ENCODE measurements at regions not wholly inside any gene's neighbourhood (a gene's known extent, or its start where the extent isn't known, plus 50 kb on each side); places are given as distances from the start of the nearest gene placed in this dataset.
A peak's percentile ranks its signal among the peaks of the same experiment; 100 is the strongest.

GRCh38 chr4:100786481-100786880, 268.7 kb upstream of the EMCN start:
- FAIRE-seq: no peak
- intact Hi-C loops (cut with DNase I): no loop called here
- no peaks in the 10 kb centered on the region for H3K9me3 ChIP-seq
- TF ChIP-seq, protein P1, sequence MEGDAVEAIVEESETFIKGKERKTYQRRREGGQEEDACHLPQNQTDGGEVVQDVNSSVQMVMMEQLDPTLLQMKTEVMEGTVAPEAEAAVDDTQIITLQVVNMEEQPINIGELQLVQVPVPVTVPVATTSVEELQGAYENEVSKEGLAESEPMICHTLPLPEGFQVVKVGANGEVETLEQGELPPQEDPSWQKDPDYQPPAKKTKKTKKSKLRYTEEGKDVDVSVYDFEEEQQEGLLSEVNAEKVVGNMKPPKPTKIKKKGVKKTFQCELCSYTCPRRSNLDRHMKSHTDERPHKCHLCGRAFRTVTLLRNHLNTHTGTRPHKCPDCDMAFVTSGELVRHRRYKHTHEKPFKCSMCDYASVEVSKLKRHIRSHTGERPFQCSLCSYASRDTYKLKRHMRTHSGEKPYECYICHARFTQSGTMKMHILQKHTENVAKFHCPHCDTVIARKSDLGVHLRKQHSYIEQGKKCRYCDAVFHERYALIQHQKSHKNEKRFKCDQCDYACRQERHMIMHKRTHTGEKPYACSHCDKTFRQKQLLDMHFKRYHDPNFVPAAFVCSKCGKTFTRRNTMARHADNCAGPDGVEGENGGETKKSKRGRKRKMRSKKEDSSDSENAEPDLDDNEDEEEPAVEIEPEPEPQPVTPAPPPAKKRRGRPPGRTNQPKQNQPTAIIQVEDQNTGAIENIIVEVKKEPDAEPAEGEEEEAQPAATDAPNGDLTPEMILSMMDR (IDR thresholded peaks at IDR 0.05): no peak
- no peak overlapping the region for H3K27ac ChIP-seq
- H3K4me1 ChIP-seq: peaks cover 0 to 11% (median 0%) of the 10 kb centered on the region in 3 donors
- ATAC-seq: no peak
- WGBS, 2 donors: 83 to 92% methylated on average over 1 of the region's 1 CpG
- no peaks in the 10 kb centered on the region for H3K36me3 ChIP-seq
- DNase-seq: no peak
- H3K4me3 ChIP-seq: no peak overlapping the region
- no peaks in the 10 kb centered on the region for H3K27me3 ChIP-seq

GRCh38 chr4:100782356-100782755, 264.5 kb upstream of the EMCN start:
- DNase-seq (no peak), ATAC-seq (no peak), FAIRE-seq (no peak)
- TF ChIP-seq, protein P1 (IDR thresholded peaks at IDR 0.05): no peak
- WGBS, 2 donors: 45 to 48% methylated on average over 5 of the region's 5 CpGs
- Histone ChIP-seq H3K4me3 (no peak overlapping the region), H3K27me3 (no peaks in the 10 kb centered on the region), H3K27ac (no peak overlapping the region), H3K9me3 (no peaks in the 10 kb centered on the region), H3K36me3 (no peaks in the 10 kb centered on the region), H3K4me1 (peaks cover 0 to under 1% (median 0%) of the 10 kb centered on the region in 3 donors)
- intact Hi-C loops (cut with DNase I): no loop called here

DNA sequence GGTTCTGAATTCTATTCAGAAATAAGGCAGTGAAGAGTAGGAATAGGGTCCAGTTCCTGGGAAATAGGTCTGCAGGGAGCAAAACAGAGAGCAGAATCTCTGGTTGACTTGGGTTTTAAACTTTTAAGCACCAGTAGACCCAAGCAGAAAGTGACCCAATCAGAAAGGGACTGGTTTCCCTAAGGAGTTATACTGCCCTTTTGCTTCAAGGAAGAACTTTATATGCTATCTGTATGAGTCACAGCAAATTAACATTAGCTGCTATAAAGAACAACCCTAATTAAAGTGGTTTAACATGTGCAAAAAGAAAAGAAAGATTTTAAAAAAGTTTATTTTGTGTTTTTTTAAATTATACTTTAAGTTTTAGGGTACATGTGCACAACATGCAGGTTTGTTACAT, 263.6 kb upstream of the EMCN start:
- intact Hi-C loops (cut with DNase I): no loop called here

GRCh38 chr4:100780126-100780525, 262.3 kb upstream of the EMCN start:
- intact Hi-C loops (cut with DNase I): no loop called here
- FAIRE-seq: no peak

More for the DNA sequence above, 263.6 kb upstream of the EMCN start:
- TF ChIP-seq, protein P1 (IDR thresholded peaks at IDR 0.05): no peak
- FAIRE-seq (no peak), ATAC-seq (no peak), DNase-seq (no peak)
- Histone ChIP-seq H3K27me3 (no peaks in the 10 kb centered on the region), H3K9me3 (no peaks in the 10 kb centered on the region), H3K4me1 (no peaks in the 10 kb centered on the region), H3K27ac (no peak overlapping the region), H3K36me3 (no peaks in the 10 kb centered on the region), H3K4me3 (no peak overlapping the region)

GRCh38 chr4:100778431-100778830, 260.6 kb upstream of the EMCN start:
- Histone ChIP-seq H3K36me3 (no peaks in the 10 kb centered on the region), H3K4me3 (no peak overlapping the region), H3K4me1 (no peaks in the 10 kb centered on the region), H3K9me3 (no peaks in the 10 kb centered on the region), H3K27me3 (no peaks in the 10 kb centered on the region), H3K27ac (no peak overlapping the region)
- TF ChIP-seq, protein P1 (IDR thresholded peaks at IDR 0.05): no peak
- DNase-seq (peak in 1 of 6 donors; percentile 60), FAIRE-seq (no peak), ATAC-seq (no peak)
- 51 to 58% methylated on average over 5 of the region's 5 CpGs for WGBS, 2 donors
- intact Hi-C loops (cut with DNase I): no loop called here

More at GRCh38 chr4:100780126-100780525, 262.3 kb upstream of the EMCN start:
- Histone ChIP-seq H3K27me3 (no peaks in the 10 kb centered on the region), H3K9me3 (no peaks in the 10 kb centered on the region), H3K27ac (no peak overlapping the region), H3K4me3 (no peak overlapping the region), H3K36me3 (no peaks in the 10 kb centered on the region), H3K4me1 (no peaks in the 10 kb centered on the region)
- TF ChIP-seq, protein P1 (IDR thresholded peaks at IDR 0.05): no peak
- DNase-seq (no peak), ATAC-seq (no peak)
